Fibroblast of mammary gland (primary cell): ENCODE measurements at regions not wholly inside any gene's neighbourhood (a gene's known extent, or its start where the extent isn't known, plus 50 kb on each side); places are given as distances from the start of the nearest gene placed in this dataset.

Experiments used
- DNase-seq: peaks from one replicate; pipeline ENCODE4 v3.0.0-alpha.2; 2010; ENCODE audit warnings: low read depth
- H3K4me3 ChIP-seq: 2 replicates; pipeline ENCODE4 v1.5.1; 2011; ENCODE audit warnings: low read depth, mild to moderate bottlenecking, low read length, moderate library complexity; ENCODE audit not compliant: control insufficient read depth
- CTCF ChIP-seq: conservative IDR thresholded peaks from 2 replicates; pipeline ENCODE4 v1.5.1; 2011; ENCODE audit warnings: low read depth, low read length, inconsistent platforms; ENCODE audit not compliant: control insufficient read depth, insufficient read depth

- TF ChIP-seq CTCF = no peak
- no peak for DNase-seq
- no peak overlapping the region for H3K4me3 ChIP-seq
Measured at GRCh38 chr19:20333508-20333907, 166.5 kb downstream of the ZNF486 start.

DNA sequence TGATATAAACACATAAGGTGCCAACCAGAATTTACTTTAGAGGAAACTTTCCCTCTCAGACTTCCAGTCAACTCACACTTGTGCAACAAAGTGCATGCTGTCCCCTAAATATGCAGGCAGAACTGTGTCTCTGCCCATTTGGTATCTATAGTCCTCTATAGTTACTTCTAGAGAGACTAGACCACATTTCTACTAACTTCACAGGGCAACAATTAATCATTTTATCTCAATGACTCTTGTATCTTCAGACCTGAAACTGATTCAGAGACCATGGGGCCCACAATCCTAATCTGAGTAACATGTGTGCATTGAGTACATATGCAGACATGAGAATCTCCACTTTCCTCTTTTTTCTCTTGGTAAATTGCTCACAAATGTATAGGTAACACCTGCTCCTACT is 158.1 kb downstream of the ZNF486 start:
- H3K4me3 ChIP-seq = no peak overlapping the region
- no peak for TF ChIP-seq CTCF
- DNase-seq = no peak

GRCh38 chr19:20321139-20321763 is 154.2 kb downstream of the ZNF486 start:
- no peak for TF ChIP-seq CTCF
- no peak for DNase-seq
- H3K4me3 ChIP-seq = no peak overlapping the region

GRCh38 chr19:20320191-20320590 is 153.2 kb downstream of the ZNF486 start:
- TF ChIP-seq CTCF = no peak

GRCh38 chr19:20318616-20319015 is 151.6 kb downstream of the ZNF486 start:
- TF ChIP-seq CTCF = no peak
- no peak for DNase-seq
- no peak overlapping the region for H3K4me3 ChIP-seq

More at GRCh38 chr19:20320191-20320590, 153.2 kb downstream of the ZNF486 start:
- DNase-seq = no peak
- no peak overlapping the region for H3K4me3 ChIP-seq

DNA sequence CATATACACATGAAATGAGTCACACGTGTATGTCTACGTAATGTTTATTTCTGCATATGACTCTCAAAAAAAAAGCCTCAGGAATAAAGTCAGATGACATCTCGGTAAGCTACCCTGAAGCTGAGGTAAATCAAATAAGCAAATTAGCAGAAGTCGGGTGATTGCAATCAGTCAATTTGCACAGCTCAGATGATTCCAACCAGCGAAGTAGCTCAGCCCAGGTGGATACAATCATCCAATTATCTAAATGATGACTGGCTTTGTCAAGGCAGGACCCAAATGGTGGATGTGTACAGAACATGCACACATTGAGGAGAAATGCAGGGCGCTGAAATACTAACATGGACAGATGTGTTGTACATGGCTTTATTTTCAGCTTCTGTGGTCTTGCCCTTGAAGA is 148.5 kb downstream of the ZNF486 start:
- no peak for DNase-seq
- no peak overlapping the region for H3K4me3 ChIP-seq
- no peak for TF ChIP-seq CTCF

DNA sequence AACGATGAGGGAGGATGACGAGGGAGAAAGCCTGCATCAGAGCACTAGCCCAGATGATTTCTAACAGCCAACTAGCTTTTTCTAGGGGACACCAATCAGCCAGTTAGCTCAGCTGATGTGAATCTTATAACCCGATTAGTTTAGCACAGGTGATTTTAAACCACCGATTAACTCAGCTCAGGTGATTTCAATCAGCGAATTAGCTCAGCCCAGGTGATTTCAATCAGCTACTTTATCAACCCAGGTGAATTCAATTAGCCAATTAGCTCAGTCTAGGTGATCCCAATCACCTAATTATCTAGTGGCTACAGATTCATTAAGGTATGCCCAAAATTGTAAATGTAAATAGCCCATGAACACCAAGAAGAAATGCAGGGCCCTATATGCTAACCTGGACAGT is 146.9 kb downstream of the ZNF486 start:
- DNase-seq = no peak
- H3K4me3 ChIP-seq = no peak overlapping the region

More for the DNA sequence above, 146.9 kb downstream of the ZNF486 start:
- no peak for TF ChIP-seq CTCF
